Osteocyte (in vitro differentiated cells): ENCODE measurements at regions not wholly inside any gene's neighbourhood (a gene's known extent, or its start where the extent isn't known, plus 50 kb on each side); places are given as distances from the start of the nearest gene placed in this dataset.

ENCODE experiments used
- DNase-seq: peaks from one replicate; pipeline ENCODE4 v3.0.0; 2021; ENCODE audit warnings: mixed read lengths; ENCODE audit not compliant: unreplicated experiment; ENCODE audit errors: extremely low spot score
- H3K27ac Mint-ChIP-seq: one replicate; pipeline ENCODE4 v1.8.0; 2021; ENCODE audit warnings: mild to moderate bottlenecking, mixed read lengths; ENCODE audit not compliant: unreplicated experiment
- H3K27me3 Mint-ChIP-seq: one replicate; pipeline ENCODE4 v1.8.0; 2021; ENCODE audit warnings: mixed read lengths; ENCODE audit not compliant: unreplicated experiment
- H3K36me3 Mint-ChIP-seq: one replicate; pipeline ENCODE4 v1.8.0; 2021; ENCODE audit warnings: mixed read lengths; ENCODE audit not compliant: unreplicated experiment
- H3K4me1 Mint-ChIP-seq: one replicate; pipeline ENCODE4 v1.8.0; 2021; ENCODE audit warnings: mixed read lengths; ENCODE audit not compliant: unreplicated experiment
- H3K4me3 Mint-ChIP-seq: one replicate; pipeline ENCODE4 v1.8.0; 2021; ENCODE audit warnings: mild to moderate bottlenecking, moderate library complexity, mixed read lengths; ENCODE audit not compliant: unreplicated experiment
- H3K9me3 Mint-ChIP-seq: one replicate; pipeline ENCODE4 v1.8.0; 2021; ENCODE audit warnings: mixed read lengths; ENCODE audit not compliant: unreplicated experiment
- CTCF ChIP-seq: fragments of 200-600 bp; sonication (generic); IDR thresholded peaks from 2 replicates; pipeline ENCODE4 v1.5.0; 2021; ENCODE audit warnings: antibody characterized with exemption, mild to moderate bottlenecking, moderate library complexity

- Mint-ChIP-seq H3K36me3 (no peaks in the 10 kb centered on the region), H3K4me3 (no peak overlapping the region), H3K27ac (no peak overlapping the region), H3K9me3 (peaks cover 28% of the 10 kb centered on the region), H3K27me3 (no peaks in the 10 kb centered on the region), H3K4me1 (no peaks in the 10 kb centered on the region)
- no peak for DNase-seq
- no peak for TF ChIP-seq CTCF
Observed at GRCh38 chr13:56039992-56040391, 1100.7 kb upstream of the PRR20A start.

- H3K4me1 Mint-ChIP-seq = no peaks in the 10 kb centered on the region
- H3K9me3 Mint-ChIP-seq = peaks cover 6% of the 10 kb centered on the region
- H3K27ac Mint-ChIP-seq = no peak overlapping the region
- no peaks in the 10 kb centered on the region for H3K27me3 Mint-ChIP-seq
- DNase-seq = no peak
- H3K36me3 Mint-ChIP-seq = no peaks in the 10 kb centered on the region
- no peak for TF ChIP-seq CTCF
- no peak overlapping the region for H3K4me3 Mint-ChIP-seq
Observed at GRCh38 chr13:56066321-56066720, 1074.4 kb upstream of the PRR20A start.

GRCh38 chr13:56102641-56103040 is 1038.1 kb upstream of the PRR20A start:
- no peaks in the 10 kb centered on the region for H3K27me3 Mint-ChIP-seq
- no peak overlapping the region for H3K27ac Mint-ChIP-seq
- no peak overlapping the region for H3K4me3 Mint-ChIP-seq
- TF ChIP-seq CTCF = no peak
- peaks cover 43% of the 10 kb centered on the region for H3K9me3 Mint-ChIP-seq
- H3K36me3 Mint-ChIP-seq = no peaks in the 10 kb centered on the region
- DNase-seq = no peak
- H3K4me1 Mint-ChIP-seq = no peaks in the 10 kb centered on the region

- Mint-ChIP-seq H3K4me1 (no peaks in the 10 kb centered on the region), H3K36me3 (no peaks in the 10 kb centered on the region), H3K9me3 (peaks cover 51% of the 10 kb centered on the region), H3K27me3 (no peaks in the 10 kb centered on the region), H3K4me3 (no peak overlapping the region), H3K27ac (no peak overlapping the region)
- TF ChIP-seq CTCF = no peak
- DNase-seq = no peak
Observed at GRCh38 chr13:56110751-56111150, 1030.0 kb upstream of the PRR20A start.

GRCh38 chr13:56134524-56134923 is 1006.2 kb upstream of the PRR20A start:
- DNase-seq = no peak
- TF ChIP-seq CTCF = no peak
- no peaks in the 10 kb centered on the region for H3K27me3 Mint-ChIP-seq
- no peak overlapping the region for H3K4me3 Mint-ChIP-seq
- peaks cover 5% of the 10 kb centered on the region for H3K9me3 Mint-ChIP-seq
- H3K27ac Mint-ChIP-seq = no peak overlapping the region
- no peaks in the 10 kb centered on the region for H3K4me1 Mint-ChIP-seq
- H3K36me3 Mint-ChIP-seq = no peaks in the 10 kb centered on the region
